Kidney (tissue), 13 donors: ENCODE measurements at regions not wholly inside any gene's neighbourhood (a gene's known extent, or its start where the extent isn't known, plus 50 kb on each side); places are given as distances from the start of the nearest gene placed in this dataset.

Experiments used
- DNase-seq, 5 donors: peaks; one replicate each; pipeline ENCODE4 v3.0.0-alpha.2; 2013 to 2020
- FAIRE-seq: peaks from 2 replicates; lab custom pipeline; 2012; peaks lifted over from hg19 to GRCh38; lab: Jason Lieb, UNC
- H3K27ac ChIP-seq, 2 donors: one replicate each; pipeline ENCODE4 v1.7.0; 2013; ENCODE audit warnings: low read depth in 2 of 2, low read length in 2 of 2, inconsistent platforms in 1 of 2
- H3K27me3 ChIP-seq: one replicate; pipeline ENCODE4 v1.7.1; 2013; ENCODE audit warnings: low read length, inconsistent platforms; ENCODE audit not compliant: control insufficient read depth, insufficient read depth
- H3K36me3 ChIP-seq, 3 donors: one replicate each; pipeline versions ENCODE4 v1.7.0 to v1.7.1; 2013; ENCODE audit warnings: low read length in 3 of 3, control low read depth in 1 of 3, inconsistent platforms in 1 of 3; ENCODE audit not compliant: insufficient read depth in 3 of 3, control insufficient read depth in 2 of 3
- H3K4me1 ChIP-seq, 3 donors: one replicate each; pipeline versions ENCODE4 v1.7.0 to v1.7.1; 2013; ENCODE audit warnings: low read length in 3 of 3, inconsistent platforms in 1 of 3, low read depth in 1 of 3; ENCODE audit not compliant: control insufficient read depth in 2 of 3, insufficient read depth in 2 of 3
- H3K4me3 ChIP-seq, 3 donors: one replicate each; pipeline versions ENCODE4 v1.7.0 to v1.8.1; 2013; ENCODE audit warnings: low read length in 3 of 3, control low read depth in 1 of 3, inconsistent platforms in 1 of 3
- H3K9ac ChIP-seq, 3 donors: one replicate each; pipeline versions ENCODE4 v1.7.0 to v1.7.1; 2013; ENCODE audit warnings: low read length in 3 of 3, control low read depth in 1 of 3, inconsistent platforms in 1 of 3
- H3K9me3 ChIP-seq, 3 donors: one replicate each; pipeline versions ENCODE4 v1.7.0 to v1.7.1; 2013; ENCODE audit warnings: low read length in 3 of 3, control low read depth in 1 of 3, inconsistent platforms in 1 of 3; ENCODE audit not compliant: control insufficient read depth in 2 of 3, insufficient read depth in 1 of 3
- CTCF ChIP-seq: IDR thresholded peaks from 3 replicates; pipeline ENCODE4 v1.5.1; 2012; ENCODE audit warnings: mild to moderate bottlenecking, moderate library complexity, borderline replicate concordance; ENCODE audit not compliant: insufficient read depth; ENCODE audit errors: extremely low read depth
- intact Hi-C: fragments of 100-400 bp; cut with DNase I; formaldehyde crosslinking; loops from one replicate; pipeline ENCODE4 v1.11.1; 2022
- donor health status: control.
- donor health status: control.
- donor health status: control.
- donor health status: control.
- donor health status: control.
- donor health status: DM: yes; HTN: yes; CAD: no.
- donor health status: Normal renal cell carcinoma (clear cell type).

GRCh38 chr1:177471244-177471643 is 300.5 kb downstream of the BRINP2 start:
- Histone ChIP-seq H3K4me3 (no peak overlapping the region), H3K4me1 (no peaks in the 10 kb centered on the region), H3K27me3 (no peaks in the 10 kb centered on the region), H3K9ac (no peak overlapping the region), H3K27ac (no peak overlapping the region), H3K9me3 (no peaks in the 10 kb centered on the region), H3K36me3 (no peaks in the 10 kb centered on the region)
- FAIRE-seq (no peak), DNase-seq (no peak)
- intact Hi-C loops = no loop called here
- TF ChIP-seq CTCF = no peak

- H3K9me3 ChIP-seq = no peaks in the 10 kb centered on the region
- no peaks in the 10 kb centered on the region for H3K4me1 ChIP-seq
- H3K27me3 ChIP-seq = no peaks in the 10 kb centered on the region
- no peak overlapping the region for H3K27ac ChIP-seq
- DNase-seq = no peak
- no peaks in the 10 kb centered on the region for H3K36me3 ChIP-seq
- H3K4me3 ChIP-seq = no peak overlapping the region
- intact Hi-C loops = no loop called here
- H3K9ac ChIP-seq = no peak overlapping the region
- TF ChIP-seq CTCF = no peak
- no peak for FAIRE-seq
Observed at GRCh38 chr1:177469519-177469918, 298.8 kb downstream of the BRINP2 start.

GRCh38 chr1:177466286-177466685 is 295.5 kb downstream of the BRINP2 start:
- no peaks in the 10 kb centered on the region for H3K9me3 ChIP-seq
- H3K4me3 ChIP-seq = no peak overlapping the region
- intact Hi-C loops = no loop called here
- H3K27me3 ChIP-seq = no peaks in the 10 kb centered on the region
- H3K9ac ChIP-seq = no peak overlapping the region
- FAIRE-seq (no peak), DNase-seq (no peak)
- no peak for TF ChIP-seq CTCF
- no peak overlapping the region for H3K27ac ChIP-seq
- H3K4me1 ChIP-seq = no peaks in the 10 kb centered on the region
- H3K36me3 ChIP-seq = no peaks in the 10 kb centered on the region

- FAIRE-seq (no peak), DNase-seq (no peak)
- Histone ChIP-seq H3K9me3 (no peaks in the 10 kb centered on the region), H3K36me3 (no peaks in the 10 kb centered on the region), H3K27me3 (no peaks in the 10 kb centered on the region), H3K4me3 (no peak overlapping the region), H3K27ac (no peak overlapping the region), H3K9ac (no peak overlapping the region), H3K4me1 (no peaks in the 10 kb centered on the region)
- no peak for TF ChIP-seq CTCF
- intact Hi-C loops = no loop called here
Observed at GRCh38 chr1:177464686-177465085, 293.9 kb downstream of the BRINP2 start.
